Kidney epithelial cell (primary cell): ENCODE measurements at regions not wholly inside any gene's neighbourhood (a gene's known extent, or its start where the extent isn't known, plus 50 kb on each side); places are given as distances from the start of the nearest gene placed in this dataset.
A peak's percentile ranks its signal among the peaks of the same experiment; 100 is the strongest.

Experiments
- DNase-seq: peaks from one replicate; pipeline ENCODE4 v3.0.0-alpha.2; 2010; ENCODE audit warnings: low read depth
- H3K27me3 ChIP-seq: 2 replicates; pipeline ENCODE4 v1.6.0; 2011; ENCODE audit warnings: low read length; ENCODE audit not compliant: control insufficient read depth, insufficient read depth
- H3K36me3 ChIP-seq: 2 replicates; pipeline ENCODE4 v1.5.1; 2011; ENCODE audit warnings: low read length; ENCODE audit not compliant: control insufficient read depth, insufficient read depth
- H3K4me3 ChIP-seq: 2 replicates; pipeline ENCODE4 v1.5.1; 2011; ENCODE audit warnings: low read depth, mild to moderate bottlenecking, control low read depth, low read length
- CTCF ChIP-seq: IDR thresholded peaks from 2 replicates; pipeline ENCODE4 v1.5.1; 2011; ENCODE audit warnings: mild to moderate bottlenecking, moderate library complexity, low read length, control low read depth, inconsistent platforms; ENCODE audit not compliant: insufficient read depth, poor library complexity, severe bottlenecking

- H3K36me3 ChIP-seq: no peaks in the 10 kb centered on the region
These were observed 73.9 kb upstream of the ZEB2 start for GRCh38 chr2:144593803-144594202.

GRCh38 chr2:144592500-144593256 lies 72.8 kb upstream of the ZEB2 start:
- no peak for TF ChIP-seq CTCF
- Histone ChIP-seq H3K4me3 (no peak overlapping the region), H3K27me3 (no peaks in the 10 kb centered on the region), H3K36me3 (no peaks in the 10 kb centered on the region)
- DNase-seq: no peak

More at GRCh38 chr2:144593803-144594202, 73.9 kb upstream of the ZEB2 start:
- Histone ChIP-seq H3K27me3 (no peaks in the 10 kb centered on the region), H3K4me3 (no peak overlapping the region)
- no peak for TF ChIP-seq CTCF
- no peak for DNase-seq

GRCh38 chr2:144587306-144587705 lies 67.4 kb upstream of the ZEB2 start:
- Histone ChIP-seq H3K27me3 (no peaks in the 10 kb centered on the region), H3K36me3 (no peaks in the 10 kb centered on the region), H3K4me3 (no peak overlapping the region)
- no peak for DNase-seq
- no peak for TF ChIP-seq CTCF

- no peaks in the 10 kb centered on the region for H3K36me3 ChIP-seq
- no peak for TF ChIP-seq CTCF
- no peak overlapping the region for H3K4me3 ChIP-seq
- H3K27me3 ChIP-seq: no peaks in the 10 kb centered on the region
- no peak for DNase-seq
These were observed 66.6 kb upstream of the ZEB2 start for GRCh38 chr2:144586476-144586875.

- no peaks in the 10 kb centered on the region for H3K36me3 ChIP-seq
- no peak for TF ChIP-seq CTCF
- DNase-seq: peak; percentile 1
- H3K4me3 ChIP-seq: no peak overlapping the region
- no peaks in the 10 kb centered on the region for H3K27me3 ChIP-seq
These were observed 64.0 kb upstream of the ZEB2 start for GRCh38 chr2:144583741-144584453.
